ENCODE measurements at regions not wholly inside any gene's neighbourhood (a gene's known extent, or its start where the extent isn't known, plus 50 kb on each side); places are given as distances from the start of the nearest gene placed in this dataset.

DNA sequence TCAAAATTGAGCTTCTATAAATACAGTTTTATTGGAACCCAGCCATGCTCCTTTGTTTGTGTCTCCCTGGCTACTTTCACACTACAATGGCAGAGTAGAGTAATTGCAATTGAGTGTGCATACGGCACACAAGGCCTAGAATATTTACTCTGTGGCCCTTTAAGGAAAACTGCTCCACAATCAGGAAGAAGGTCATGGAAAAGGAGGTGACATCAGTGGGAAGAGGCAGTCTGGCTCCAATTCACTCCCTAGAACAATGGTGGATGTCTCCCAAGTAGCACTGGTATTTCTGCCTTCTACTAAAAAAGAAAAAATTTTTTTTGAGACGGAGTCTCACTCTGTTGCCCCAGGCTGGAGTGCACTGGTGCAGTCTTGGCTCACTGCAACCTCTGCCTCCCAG is 51.3 kb downstream of the KRTAP19-8 start:
- ATAC-seq (no peak), DNase-seq (ENCODE audit: low spot score) (no peak)

DNA sequence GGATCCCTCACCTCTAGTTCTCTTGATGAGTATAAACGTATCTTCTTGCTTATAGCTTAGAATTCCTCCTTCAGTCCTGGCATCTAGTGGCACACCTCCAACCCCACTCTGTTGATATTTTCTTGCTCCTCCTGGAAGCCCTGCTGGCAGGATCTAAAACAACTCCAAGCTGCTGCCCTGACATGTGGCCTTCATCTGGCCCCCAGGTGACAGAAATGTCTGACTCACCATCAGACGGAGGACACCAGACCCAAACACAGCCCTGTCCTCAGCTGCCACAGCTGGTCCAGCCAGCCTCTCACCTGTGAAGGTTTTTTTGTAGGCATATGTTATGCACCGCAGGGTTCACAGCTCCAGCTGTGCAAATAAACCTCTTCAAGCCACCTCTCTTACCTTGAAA is 53.4 kb downstream of the KRTAP19-8 start:
- DNase-seq (ENCODE audit: low spot score) (no peak), ATAC-seq (no peak)

DNA sequence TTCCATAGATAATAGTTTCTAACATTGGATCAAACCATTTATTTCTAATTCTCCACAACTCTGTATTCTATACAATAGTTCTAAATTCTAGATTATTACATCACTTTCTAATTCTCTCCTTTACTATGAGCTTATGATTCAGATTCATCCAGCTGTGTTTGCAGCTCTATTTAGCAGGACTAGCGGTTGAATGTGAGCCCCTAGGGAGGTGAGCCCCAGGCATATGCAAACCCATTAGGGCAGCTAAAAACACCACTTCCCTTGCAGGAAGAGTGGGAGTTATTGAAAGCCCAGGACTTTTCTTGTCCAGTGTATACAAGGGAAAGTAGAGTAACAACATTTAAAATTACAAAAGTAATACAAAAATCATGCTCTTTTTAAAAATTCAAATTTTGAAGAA is 56.9 kb downstream of the KRTAP19-8 start:
- DNase-seq (ENCODE audit: low spot score) = no peak
- no peak for ATAC-seq

DNA sequence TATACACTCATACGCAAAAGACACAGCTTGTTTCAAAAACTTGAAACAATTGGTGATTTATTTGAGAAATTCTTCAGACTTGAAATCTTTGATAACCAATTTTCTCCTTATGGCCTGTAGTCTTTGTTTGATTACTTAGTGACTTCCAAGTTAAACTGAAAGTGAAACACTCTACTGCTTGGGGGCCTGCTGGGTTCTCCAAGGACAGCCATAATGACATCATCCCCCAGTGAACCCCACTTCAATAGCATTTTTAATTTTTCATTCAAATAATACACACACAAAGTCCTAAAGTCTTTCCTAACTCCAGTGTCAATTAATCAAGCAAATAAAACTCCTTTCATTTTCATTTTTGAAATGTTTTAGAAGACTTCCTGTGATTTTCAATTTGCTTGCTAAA is 59.2 kb downstream of the KRTAP19-8 start:
- DNase-seq (ENCODE audit: low spot score) (no peak), ATAC-seq (no peak)

DNA sequence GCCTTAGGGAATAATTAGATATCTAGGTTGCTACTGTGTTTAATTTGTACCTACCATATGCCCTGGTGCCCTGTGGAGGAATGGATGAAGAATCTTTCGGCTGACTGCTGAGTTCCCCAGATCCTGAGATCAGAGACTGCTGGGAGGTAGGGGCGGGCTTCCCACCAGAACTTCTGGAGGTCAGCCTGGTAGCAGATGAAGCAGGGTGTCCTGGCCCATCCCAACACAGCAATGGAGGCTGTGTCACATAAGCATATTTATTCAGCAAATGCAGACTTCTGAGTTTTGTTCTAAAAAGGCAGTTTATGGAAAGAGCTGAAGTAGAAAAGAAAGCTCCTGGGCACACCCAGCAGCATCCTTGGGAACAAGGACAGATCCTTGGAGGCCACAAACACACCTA is 74.0 kb downstream of the KRTAP19-8 start:
- ATAC-seq (no peak), DNase-seq (ENCODE audit: low spot score) (no peak)

DNA sequence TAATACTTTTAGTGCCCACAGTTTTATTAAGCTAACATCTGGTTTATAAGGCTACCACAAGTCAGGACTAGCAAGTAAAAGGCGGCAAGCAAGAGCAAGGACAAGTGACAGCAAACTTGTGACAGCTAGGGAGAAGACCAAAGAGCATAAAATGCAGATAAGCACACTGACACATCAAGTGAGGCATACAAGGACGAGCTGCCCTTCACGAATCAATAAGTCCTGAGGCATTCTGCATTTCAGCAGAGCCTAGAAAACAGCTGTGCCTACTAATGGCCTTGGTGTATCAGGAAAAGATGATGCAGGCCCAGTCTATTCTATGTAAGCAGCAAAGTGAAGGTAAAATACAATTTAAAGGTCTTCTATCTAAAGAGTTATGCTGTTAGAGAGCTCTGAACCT is 74.8 kb downstream of the KRTAP19-8 start:
- DNase-seq (ENCODE audit: low spot score) (no peak), ATAC-seq (no peak)

DNA sequence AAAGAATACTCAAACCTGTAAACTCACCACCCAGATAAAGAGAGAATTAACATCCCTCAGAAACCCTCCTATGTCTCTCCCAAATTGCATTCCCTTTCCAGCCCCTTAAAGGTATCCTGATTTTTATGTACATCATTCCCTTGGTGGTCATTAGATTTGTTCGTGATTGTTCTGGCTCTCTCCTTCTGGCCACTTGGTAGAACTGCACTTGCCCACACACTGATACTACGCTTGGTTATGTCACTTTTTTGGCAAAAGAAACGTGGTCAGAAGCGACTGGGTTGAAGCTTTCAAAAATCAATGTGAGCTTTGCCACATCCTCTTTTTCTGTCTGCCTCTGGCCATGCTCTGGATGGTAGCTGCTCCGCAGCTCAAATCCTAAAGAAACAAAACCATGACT is 76.3 kb downstream of the KRTAP19-8 start:
- DNase-seq (ENCODE audit: low spot score) = no peak
- peak; percentile 57 for ATAC-seq

DNA sequence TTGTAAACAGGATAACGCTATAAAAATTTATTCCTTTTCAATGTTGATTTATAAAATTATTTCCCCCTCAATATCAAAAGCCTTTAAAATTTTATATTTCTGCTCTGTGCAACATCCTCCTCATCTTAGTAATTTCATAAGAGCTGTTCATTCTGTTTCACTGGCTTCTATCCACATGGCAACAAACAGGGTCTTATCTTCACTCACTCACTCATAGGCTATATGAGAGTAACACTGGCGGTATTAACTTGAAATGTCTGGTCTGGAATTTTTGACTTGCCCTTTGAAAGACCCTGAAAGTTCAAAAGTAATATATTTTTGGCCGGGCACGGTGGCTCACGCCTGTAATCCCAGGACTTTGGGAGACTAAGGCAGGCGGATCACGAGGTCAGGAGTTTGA is 77.4 kb upstream of the KRTAP11-1 start:
- ATAC-seq = no peak
- no peak for DNase-seq (ENCODE audit: low spot score)

DNA sequence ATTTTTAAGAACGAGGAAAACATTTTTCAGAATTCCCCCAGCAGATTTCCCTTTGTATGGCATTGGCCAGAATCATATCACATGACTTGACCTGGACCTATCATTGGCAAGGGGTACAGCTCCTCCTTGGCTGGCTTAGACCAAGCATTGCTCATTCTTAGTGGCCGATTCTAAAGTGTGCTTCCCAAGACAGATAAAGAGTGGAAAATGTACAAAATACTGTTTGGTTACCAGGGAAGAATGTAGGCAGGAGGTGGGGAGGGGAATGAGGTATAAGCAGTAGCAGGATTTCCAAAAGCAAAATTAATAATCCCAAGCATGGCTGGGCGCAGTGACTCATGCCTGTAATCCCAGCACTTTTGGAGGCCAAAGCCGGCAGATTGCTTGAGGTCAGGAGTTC is 75.6 kb upstream of the KRTAP11-1 start:
- ATAC-seq (no peak), DNase-seq (ENCODE audit: low spot score) (no peak)

DNA sequence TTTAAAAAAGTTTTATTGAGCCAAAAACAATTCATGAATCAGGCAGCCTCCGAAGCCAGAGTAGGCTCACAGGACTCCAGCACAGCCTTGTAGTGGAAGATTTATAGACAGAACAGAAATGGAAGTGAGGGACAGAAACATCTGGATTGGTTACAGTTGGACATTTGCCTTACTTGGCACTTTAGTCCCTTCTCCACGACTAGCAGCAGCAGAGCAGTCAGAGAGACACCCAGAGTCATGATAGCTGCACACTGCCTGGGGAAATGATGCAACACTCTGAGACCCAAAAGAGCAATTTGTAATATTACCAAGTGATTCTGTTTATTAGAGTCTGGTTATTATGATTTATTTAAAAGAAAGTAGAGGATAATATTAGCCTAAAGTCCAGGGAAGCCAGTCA is 72.2 kb upstream of the KRTAP11-1 start:
- DNase-seq (ENCODE audit: low spot score) (no peak), ATAC-seq (no peak)

DNA sequence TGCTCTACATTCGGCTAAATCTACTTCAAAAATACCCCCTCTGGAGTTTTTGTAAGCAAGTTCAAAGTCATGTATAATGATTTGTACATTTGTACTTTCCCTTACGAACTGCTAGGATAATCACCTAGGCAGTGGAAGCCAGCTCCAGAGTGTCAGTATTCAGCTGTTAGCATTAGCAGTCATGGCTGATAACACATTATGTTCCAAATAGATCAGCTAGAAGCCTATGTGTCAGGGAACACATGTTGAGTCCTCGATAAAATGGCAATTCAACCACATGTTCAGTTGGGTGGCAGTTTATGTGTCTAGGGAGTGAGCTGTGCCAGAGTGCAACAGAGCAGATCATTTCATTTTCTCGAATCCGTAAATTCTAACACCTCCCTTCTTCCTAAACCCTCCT is 65.8 kb upstream of the KRTAP11-1 start:
- ATAC-seq (no peak), DNase-seq (ENCODE audit: low spot score) (no peak)

DNA sequence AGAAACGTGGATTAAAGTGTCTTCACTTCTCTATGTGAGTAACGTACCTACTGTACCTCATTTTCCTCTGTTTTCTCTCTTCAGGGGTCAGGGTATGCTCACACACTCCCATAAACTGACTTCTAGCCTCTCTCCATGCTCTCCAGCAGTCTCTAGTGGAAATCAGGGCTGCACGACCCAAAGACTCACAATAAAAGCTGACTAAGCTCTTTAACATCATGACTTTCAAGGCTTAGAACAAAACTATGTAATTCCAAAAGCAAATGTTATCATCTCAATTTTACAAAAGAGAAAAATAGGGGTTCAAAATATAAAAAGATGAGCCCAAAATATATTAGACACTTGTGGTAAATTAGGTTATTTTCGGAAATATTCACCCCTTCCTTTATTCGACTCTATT is 62.5 kb upstream of the KRTAP11-1 start:
- ATAC-seq (no peak), DNase-seq (ENCODE audit: low spot score) (no peak)

DNA sequence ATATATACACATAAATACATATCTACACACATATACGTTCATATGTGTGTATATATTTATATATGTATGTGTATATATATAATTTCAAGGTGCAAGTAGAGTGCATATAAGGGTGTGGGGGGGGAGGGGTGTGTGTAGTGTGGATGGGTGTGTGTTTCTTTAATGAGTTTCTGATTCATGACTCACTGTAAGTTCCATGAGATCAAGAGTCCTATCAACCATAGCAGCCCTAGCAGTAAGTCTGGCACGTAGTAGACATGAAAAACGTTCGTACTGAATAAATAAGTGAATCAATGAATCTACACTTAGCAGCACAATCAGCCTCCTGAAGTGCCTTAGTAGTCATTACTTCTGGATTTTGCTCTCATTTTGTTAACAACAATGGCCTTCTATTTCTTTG is 61.9 kb upstream of the KRTAP11-1 start:
- DNase-seq (ENCODE audit: low spot score) (no peak), ATAC-seq (no peak)

DNA sequence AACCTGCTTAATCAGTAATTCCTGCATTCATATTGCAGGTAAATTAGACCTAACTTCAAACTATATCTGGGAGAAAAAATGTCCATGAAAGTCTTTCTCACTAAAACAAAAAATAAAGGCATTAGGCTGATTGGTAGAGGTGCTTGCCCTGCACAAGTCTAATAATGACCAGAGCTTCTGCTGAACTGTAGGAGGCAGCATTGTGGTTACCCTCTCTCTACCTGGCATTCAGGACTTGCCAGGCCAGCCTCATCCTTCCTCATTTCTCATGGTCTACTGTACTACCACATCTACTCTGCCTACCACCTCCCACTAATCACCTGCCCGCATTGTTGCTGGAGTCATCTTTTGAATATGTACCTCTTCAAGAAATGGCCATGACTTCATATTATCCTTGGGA is 60.8 kb upstream of the KRTAP11-1 start:
- no peak for DNase-seq (ENCODE audit: low spot score)
- ATAC-seq = no peak

DNA sequence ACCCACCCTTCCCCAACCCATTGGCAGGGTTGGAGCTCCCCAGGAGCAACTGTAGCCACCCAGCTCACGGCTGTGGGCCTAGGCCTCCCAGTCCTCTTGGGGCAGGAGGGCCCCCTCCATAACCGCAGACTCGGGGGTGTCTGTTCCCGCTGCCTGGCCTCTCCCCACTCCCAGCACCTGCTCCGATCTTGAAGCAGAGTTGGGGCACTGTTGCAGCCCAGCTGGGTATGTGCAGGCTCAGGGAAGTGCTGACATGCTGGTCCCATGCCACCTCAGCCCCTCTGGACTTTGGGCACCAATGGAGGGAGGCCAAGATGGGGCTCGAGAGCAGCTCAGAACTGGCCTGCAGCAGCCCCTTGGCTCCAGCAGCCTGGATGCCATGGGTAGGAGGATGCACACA is 54.8 kb upstream of the KRTAP11-1 start:
- ATAC-seq = no peak
- no peak for DNase-seq (ENCODE audit: low spot score)

DNA sequence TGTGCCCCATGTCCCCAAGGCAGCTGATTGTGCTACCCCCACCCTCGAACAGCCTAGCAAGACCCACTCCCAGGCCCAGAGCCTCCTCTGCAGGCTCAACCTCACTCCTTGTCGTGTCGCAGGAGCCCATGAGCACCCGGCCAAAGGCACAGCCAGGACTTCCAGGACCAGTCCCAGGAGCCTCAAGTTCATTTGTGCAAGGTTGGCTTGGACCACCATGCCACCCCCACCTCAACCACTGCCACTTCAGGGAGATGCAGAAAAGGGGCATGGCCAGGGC is 54.4 kb upstream of the KRTAP11-1 start:
- ATAC-seq (no peak), DNase-seq (ENCODE audit: low spot score) (no peak)

DNA sequence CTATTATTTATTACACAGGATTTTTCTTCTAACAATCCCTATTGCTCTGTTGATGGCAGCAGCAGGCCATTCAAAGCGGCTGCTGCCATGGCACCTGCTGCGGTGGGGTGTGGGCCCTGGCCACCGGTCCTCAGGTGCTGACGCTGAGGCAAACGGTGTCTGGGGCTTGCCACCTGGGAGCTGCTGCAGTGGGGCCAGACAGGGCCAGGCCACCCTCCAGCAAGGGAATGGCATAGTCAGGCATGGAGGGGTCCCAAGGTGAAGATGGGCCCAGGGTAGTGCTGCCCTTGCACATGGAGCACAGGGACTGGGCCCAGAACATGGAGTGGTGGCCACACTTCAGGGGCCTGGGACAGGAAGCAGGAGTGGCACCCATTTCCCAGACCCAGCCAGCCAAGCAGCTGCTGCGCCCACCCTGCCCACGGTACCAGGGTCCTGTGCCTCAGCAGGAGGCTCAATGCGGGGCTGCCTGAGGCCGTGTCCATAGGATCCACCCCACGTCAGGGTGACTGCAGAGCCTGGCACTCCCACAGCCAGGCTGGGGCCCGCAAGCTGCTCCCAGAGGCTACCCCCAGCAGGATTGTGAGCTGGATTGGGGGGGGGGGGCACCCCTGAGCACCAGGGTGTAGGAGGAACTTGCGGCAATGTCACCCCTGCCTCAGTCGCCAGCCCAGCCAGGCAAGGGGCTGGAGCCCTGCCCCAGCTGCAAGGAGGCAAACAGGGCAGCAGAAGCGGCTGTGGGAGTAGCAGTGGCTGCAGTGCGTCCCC is 53.9 kb upstream of the KRTAP11-1 start:
- ATAC-seq = no peak
- DNase-seq (ENCODE audit: low spot score) = no peak

DNA sequence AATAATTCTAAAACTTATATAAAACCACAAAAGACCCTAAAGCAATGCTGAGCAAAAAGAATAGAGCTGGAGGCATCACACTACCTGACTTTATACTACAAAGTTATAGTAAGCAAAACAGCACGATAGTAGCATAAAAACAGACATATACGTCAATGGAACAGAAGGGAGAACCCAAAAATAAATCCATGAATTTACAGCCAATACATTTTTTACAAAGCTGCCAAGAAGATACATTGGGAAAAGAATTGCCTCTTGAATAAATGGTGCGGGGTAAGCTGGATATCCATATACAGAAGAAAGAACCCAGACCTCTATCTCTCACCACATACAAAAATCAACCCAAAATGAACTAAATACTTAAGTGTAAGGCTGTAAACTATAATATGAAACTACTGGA is 51.3 kb upstream of the KRTAP11-1 start:
- ATAC-seq (no peak), DNase-seq (ENCODE audit: low spot score) (no peak)

Data from left lobe of liver (tissue), 2 donors.